Left ventricle myocardium inferior (tissue), 1 donor: ENCODE measurements at regions not wholly inside any gene's neighbourhood (a gene's known extent, or its start where the extent isn't known, plus 50 kb on each side); places are given as distances from the start of the nearest gene placed in this dataset.
"Not testable (repeated sequence)": the region's sequence is repeated elsewhere in the genome, so short reads cannot be mapped to it uniquely, and the experiment has no call there.

Experiments used
- DNase-seq: peaks from one replicate; pipeline ENCODE4 v3.0.0-alpha.2; 2020
- H3K27ac ChIP-seq: fragments of 200-600 bp; replicated peaks from 2 replicates; pipeline ENCODE4 v1.8.0; 2021
- H3K27me3 ChIP-seq: fragments of 200-600 bp; 2 replicates; pipeline ENCODE4 v1.8.0; 2021; ENCODE audit warnings: low read depth
- H3K36me3 ChIP-seq: fragments of 200-600 bp; 2 replicates; pipeline ENCODE4 v1.8.0; 2021
- H3K4me1 ChIP-seq: fragments of 200-600 bp; 2 replicates; pipeline ENCODE4 v1.8.0; 2021
- H3K4me3 ChIP-seq: fragments of 200-600 bp; 2 replicates; pipeline ENCODE4 v1.8.0; 2021; ENCODE audit warnings: mild to moderate bottlenecking, moderate library complexity
- H3K9me3 ChIP-seq: fragments of 200-600 bp; replicated peaks from 2 replicates; pipeline ENCODE4 v1.8.0; 2021
- intact Hi-C: fragments of 100-400 bp; cut with micrococcal nuclease; formaldehyde crosslinking; loops from one replicate; pipeline ENCODE4 v1.11.0; 2022
- TF ChIP-seq, protein P1 (sequence below): fragments of 200-600 bp; IDR thresholded peaks from 2 replicates; pipeline ENCODE4 v1.8.0; 2021; ENCODE audit warnings: antibody characterized with exemption, mild to moderate bottlenecking, borderline replicate concordance
- donor health status: DM: no; HTN: yes; CAD: no; lungs with severe emphysema.

DNA sequence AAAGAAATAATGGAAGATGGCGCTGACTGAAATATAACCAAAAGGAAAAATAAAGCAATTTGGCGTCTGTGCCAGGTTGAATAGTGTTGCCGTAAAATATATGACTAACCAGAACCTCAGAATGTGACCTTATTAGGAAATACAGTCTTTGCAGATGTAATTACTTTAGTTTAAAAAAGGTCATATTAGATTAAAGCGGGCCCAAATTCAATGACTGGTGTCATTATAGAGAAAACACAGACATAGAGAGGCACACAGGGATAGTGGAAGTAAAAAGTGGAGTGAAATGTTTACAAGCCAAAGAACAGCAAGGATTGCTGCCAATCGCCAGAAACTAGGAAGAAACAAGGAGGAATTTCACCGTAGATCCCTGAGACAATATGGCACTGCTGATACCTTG lies 521.2 kb downstream of the FRK start:
- intact Hi-C loops = no loop called here
- Histone ChIP-seq H3K36me3 (no peaks in the 10 kb centered on the region), H3K4me1 (no peaks in the 10 kb centered on the region), H3K27me3 (no peaks in the 10 kb centered on the region), H3K27ac (no peak overlapping the region), H3K4me3 (no peak overlapping the region), H3K9me3 (no peaks in the 10 kb centered on the region)
- TF ChIP-seq, protein P1, sequence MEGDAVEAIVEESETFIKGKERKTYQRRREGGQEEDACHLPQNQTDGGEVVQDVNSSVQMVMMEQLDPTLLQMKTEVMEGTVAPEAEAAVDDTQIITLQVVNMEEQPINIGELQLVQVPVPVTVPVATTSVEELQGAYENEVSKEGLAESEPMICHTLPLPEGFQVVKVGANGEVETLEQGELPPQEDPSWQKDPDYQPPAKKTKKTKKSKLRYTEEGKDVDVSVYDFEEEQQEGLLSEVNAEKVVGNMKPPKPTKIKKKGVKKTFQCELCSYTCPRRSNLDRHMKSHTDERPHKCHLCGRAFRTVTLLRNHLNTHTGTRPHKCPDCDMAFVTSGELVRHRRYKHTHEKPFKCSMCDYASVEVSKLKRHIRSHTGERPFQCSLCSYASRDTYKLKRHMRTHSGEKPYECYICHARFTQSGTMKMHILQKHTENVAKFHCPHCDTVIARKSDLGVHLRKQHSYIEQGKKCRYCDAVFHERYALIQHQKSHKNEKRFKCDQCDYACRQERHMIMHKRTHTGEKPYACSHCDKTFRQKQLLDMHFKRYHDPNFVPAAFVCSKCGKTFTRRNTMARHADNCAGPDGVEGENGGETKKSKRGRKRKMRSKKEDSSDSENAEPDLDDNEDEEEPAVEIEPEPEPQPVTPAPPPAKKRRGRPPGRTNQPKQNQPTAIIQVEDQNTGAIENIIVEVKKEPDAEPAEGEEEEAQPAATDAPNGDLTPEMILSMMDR = no peak
- no peak for DNase-seq

DNA sequence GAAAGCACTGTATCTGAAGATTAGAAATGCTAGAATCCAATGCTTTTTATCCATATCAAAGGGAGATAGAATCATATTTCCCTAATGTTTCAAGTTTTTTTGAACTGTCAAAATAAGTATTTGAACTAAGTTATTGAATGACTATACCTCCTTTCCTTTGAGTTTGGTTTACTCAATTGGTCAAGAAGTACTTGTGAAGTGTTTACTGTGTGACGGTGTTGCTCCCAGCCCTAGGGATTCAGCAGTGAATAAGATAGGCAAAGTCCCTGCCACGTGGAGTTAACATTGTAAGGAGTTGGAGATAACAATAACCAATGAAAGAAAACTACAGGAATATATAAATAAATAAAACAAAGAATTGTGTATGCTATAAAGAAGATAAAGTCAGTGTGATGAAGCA lies 535.9 kb downstream of the FRK start:
- H3K4me3 ChIP-seq = no peak overlapping the region
- no peak for DNase-seq
- intact Hi-C loops = no loop called here

DNA sequence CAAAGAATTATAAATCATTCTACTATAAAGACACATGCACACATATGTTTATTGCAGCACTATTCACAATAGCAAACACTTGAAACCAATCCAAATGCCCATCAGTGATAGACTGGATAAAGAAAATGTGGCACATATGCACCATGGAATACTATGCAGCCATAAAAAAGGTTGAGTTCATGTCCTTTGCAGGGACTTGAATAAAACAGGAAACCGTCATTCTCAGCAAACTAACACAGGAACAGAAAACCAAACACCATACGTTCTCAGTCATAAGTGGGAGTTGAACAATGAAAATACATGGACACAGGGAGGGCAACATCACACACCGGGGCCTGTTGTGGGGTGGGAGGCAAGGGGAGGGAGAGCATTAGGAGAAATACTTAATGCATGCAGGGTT lies 538.9 kb downstream of the FRK start:
- intact Hi-C loops, H3K4me3 ChIP-seq, H3K27me3 ChIP-seq, H3K4me1 ChIP-seq, H3K27ac ChIP-seq, H3K36me3 ChIP-seq, DNase-seq: not testable (repeated sequence)
- H3K9me3 ChIP-seq = peaks cover 42% of the 10 kb centered on the region

More for the DNA sequence above, 535.9 kb downstream of the FRK start:
- TF ChIP-seq, protein P1 = no peak
- Histone ChIP-seq H3K27me3 (no peaks in the 10 kb centered on the region), H3K27ac (no peak overlapping the region), H3K9me3 (peaks cover 30% of the 10 kb centered on the region), H3K4me1 (no peaks in the 10 kb centered on the region), H3K36me3 (no peaks in the 10 kb centered on the region)

DNA sequence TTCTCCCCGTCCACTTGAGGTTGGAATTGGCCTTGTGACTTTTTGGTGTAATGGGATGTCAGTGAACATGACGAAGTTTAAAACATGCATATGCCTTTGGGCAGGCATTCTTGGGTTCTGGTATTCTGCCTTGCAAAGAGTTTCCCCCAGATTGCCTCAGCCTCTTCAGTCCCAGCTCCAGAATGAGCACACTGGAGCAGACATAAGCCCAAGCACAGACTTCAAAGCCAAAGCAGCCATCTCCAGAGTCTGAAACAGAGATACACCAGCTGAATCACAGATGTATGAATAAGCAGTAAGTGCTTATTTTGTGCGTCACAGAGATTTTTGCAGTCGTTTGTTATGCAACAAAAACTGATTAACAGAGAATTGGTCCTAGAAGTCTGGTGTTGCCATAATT lies 546.0 kb downstream of the FRK start:
- Histone ChIP-seq H3K4me3 (no peak overlapping the region), H3K27ac (no peak overlapping the region), H3K4me1 (no peaks in the 10 kb centered on the region), H3K9me3 (peaks cover 10% of the 10 kb centered on the region), H3K36me3 (no peaks in the 10 kb centered on the region), H3K27me3 (no peaks in the 10 kb centered on the region)
- TF ChIP-seq, protein P1 = no peak
- intact Hi-C loops = no loop called here
- DNase-seq = no peak

DNA sequence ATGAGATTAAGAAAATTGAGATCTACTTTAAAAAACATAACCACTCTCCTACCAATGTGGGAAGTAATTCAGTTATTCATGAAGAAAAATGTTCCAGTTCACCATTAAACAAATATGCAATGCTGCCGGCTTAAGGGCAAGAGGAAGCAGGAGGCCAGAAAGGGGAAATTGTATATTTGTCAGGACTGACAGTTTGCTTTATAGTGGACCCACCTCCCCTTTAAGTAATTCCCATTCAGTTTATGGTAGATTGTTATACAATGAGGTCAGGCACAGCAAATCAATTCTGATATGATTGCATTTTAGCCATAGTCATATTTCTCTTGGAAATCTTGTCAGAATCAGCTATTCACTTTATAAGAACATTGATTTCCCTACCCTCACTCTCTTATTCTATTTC lies 547.8 kb downstream of the FRK start:
- no peak overlapping the region for H3K27ac ChIP-seq
- no peak for DNase-seq
- no peak overlapping the region for H3K4me3 ChIP-seq
- TF ChIP-seq, protein P1 = no peak
- no peaks in the 10 kb centered on the region for H3K36me3 ChIP-seq
- H3K4me1 ChIP-seq = no peaks in the 10 kb centered on the region
- H3K27me3 ChIP-seq = no peaks in the 10 kb centered on the region
- intact Hi-C loops = no loop called here
- H3K9me3 ChIP-seq = no peaks in the 10 kb centered on the region

DNA sequence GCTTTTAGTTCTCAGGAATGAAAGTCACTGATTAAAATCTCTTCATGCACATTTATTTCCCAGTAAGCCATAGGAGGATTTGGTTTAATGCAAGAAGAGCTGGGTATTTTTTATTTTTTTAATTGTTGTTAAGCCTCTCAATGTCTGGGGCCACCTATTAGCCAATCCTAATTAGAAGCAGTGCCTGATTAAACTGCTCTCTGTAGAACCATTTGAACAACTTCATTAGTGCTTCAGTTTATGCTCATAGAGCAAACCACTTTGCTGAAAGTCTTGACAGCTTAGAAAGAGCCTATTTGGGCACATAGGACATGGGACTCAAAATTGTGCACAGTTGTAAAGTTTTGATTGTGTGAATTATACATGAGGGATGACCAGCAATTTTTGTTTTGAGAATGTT lies 548.9 kb downstream of the FRK start:
- Histone ChIP-seq H3K27me3 (no peaks in the 10 kb centered on the region), H3K4me3 (no peak overlapping the region), H3K36me3 (no peaks in the 10 kb centered on the region), H3K9me3 (no peaks in the 10 kb centered on the region), H3K4me1 (no peaks in the 10 kb centered on the region), H3K27ac (no peak overlapping the region)
- no peak for DNase-seq
- intact Hi-C loops = no loop called here
- TF ChIP-seq, protein P1 = no peak

DNA sequence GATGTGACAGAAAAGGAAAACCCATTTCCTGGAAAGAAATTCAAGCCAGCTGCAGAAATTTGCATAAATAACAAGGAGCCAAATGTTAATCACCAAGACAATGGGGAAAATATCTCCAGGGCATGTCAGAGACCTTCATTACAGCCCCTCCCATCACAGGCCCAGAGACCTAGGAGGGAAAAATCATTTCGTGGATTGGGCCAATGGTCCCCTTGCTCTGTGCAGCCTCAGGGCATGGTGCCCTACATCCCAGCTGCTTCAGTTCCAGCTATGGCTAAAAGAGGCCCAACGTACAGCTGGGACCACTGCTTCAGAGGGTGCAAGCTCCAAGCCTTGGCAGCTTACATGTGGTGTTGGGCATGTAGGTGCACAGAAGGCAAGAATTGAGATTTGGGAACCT lies 558.3 kb downstream of the FRK start:
- intact Hi-C loops, DNase-seq, H3K4me1 ChIP-seq, H3K9me3 ChIP-seq, H3K27ac ChIP-seq, H3K36me3 ChIP-seq, H3K4me3 ChIP-seq, H3K27me3 ChIP-seq: not testable (repeated sequence)
